Fibroblast of lung (primary cell): ENCODE measurements at regions not wholly inside any gene's neighbourhood (a gene's known extent, or its start where the extent isn't known, plus 50 kb on each side); places are given as distances from the start of the nearest gene placed in this dataset.
A peak's percentile ranks its signal among the peaks of the same experiment; 100 is the strongest.

Source experiments
- DNase-seq, 2 donors: peaks; one replicate each; pipeline versions ENCODE4 v3.0.0 to v3.0.0-alpha.2; 2010; ENCODE audit warnings: low read depth in 2 of 2
- H2AFZ ChIP-seq: 2 replicates; pipeline ENCODE4 v1.5.1; 2012; ENCODE audit warnings: low read length, control low read depth, inconsistent platforms
- H3K27ac ChIP-seq: 2 replicates; pipeline ENCODE4 v1.5.1; 2011; ENCODE audit warnings: low read length, control low read depth; ENCODE audit not compliant: insufficient read depth
- H3K27me3 ChIP-seq: 2 replicates; pipeline ENCODE4 v1.5.1; 2011; ENCODE audit warnings: mild to moderate bottlenecking, low read length; ENCODE audit not compliant: control insufficient read depth, insufficient read depth
- H3K36me3 ChIP-seq: 2 replicates; pipeline ENCODE4 v1.5.1; 2011; ENCODE audit warnings: low read length; ENCODE audit not compliant: control insufficient read depth, insufficient read depth
- H3K4me1 ChIP-seq: 2 replicates; pipeline ENCODE4 v1.5.1; 2011; ENCODE audit warnings: low read length; ENCODE audit not compliant: control insufficient read depth, insufficient read depth; ENCODE audit errors: extremely low read depth
- H3K4me2 ChIP-seq: 2 replicates; pipeline ENCODE4 v1.5.1; 2011; ENCODE audit warnings: low read length, control low read depth; ENCODE audit not compliant: insufficient read depth; ENCODE audit errors: extremely low read depth
- H3K4me3 ChIP-seq, 4 experiments: fragments of 200-600 bp in 1 of 4; sonication (generic) in 1 of 4; replicated peaks in 1 of 4; 2 replicates each; pipeline ENCODE4 v1.5.1; 2011 to 2016; ENCODE audit warnings: low read length in 4 of 4, low read depth in 3 of 4, mild to moderate bottlenecking in 3 of 4, control low read depth in 2 of 4, inconsistent platforms in 1 of 4, mixed read lengths in 1 of 4; ENCODE audit not compliant: insufficient read depth in 1 of 4; ENCODE audit errors: control extremely low read depth in 1 of 4
- H3K79me2 ChIP-seq: 2 replicates; pipeline ENCODE4 v1.5.1; 2012; ENCODE audit warnings: mild to moderate bottlenecking, low read length, inconsistent platforms; ENCODE audit not compliant: control insufficient read depth, insufficient read depth
- H3K9ac ChIP-seq: 2 replicates; pipeline ENCODE4 v1.5.1; 2011; ENCODE audit warnings: mild to moderate bottlenecking, low read length, control low read depth; ENCODE audit not compliant: insufficient read depth
- H3K9me3 ChIP-seq: 2 replicates; pipeline ENCODE4 v1.5.1; 2012; ENCODE audit warnings: low read depth, low read length; ENCODE audit not compliant: control insufficient read depth, insufficient read depth
- H4K20me1 ChIP-seq: 2 replicates; pipeline ENCODE4 v1.5.1; 2011; ENCODE audit warnings: low read length; ENCODE audit not compliant: control insufficient read depth, insufficient read depth; ENCODE audit errors: extremely low read depth
- CTCF ChIP-seq, 2 donors: IDR thresholded peaks in 1 of 2; conservative IDR thresholded peaks in 1 of 2; 1 replicate in 1 of 2; 2 replicates in 1 of 2; pipeline ENCODE4 v1.5.1; 2011 to 2012; ENCODE audit warnings: low read length in 2 of 2, control low read depth in 1 of 2, inconsistent platforms in 1 of 2, low read depth in 1 of 2, mild to moderate bottlenecking in 1 of 2
- EZH2 ChIP-seq: IDR thresholded peaks from 2 replicates; pipeline ENCODE4 v1.5.1; 2012; ENCODE audit warnings: low read length, control low read depth, mild to moderate bottlenecking; ENCODE audit errors: missing control alignments

- H3K4me3 ChIP-seq, result no peak overlapping the region
- no peaks in the 10 kb centered on the region for H3K79me2 ChIP-seq
- H3K9me3 ChIP-seq, result no peaks in the 10 kb centered on the region
- H3K4me1 ChIP-seq, result no peaks in the 10 kb centered on the region
- no peaks in the 10 kb centered on the region for H3K27me3 ChIP-seq
- H2AFZ ChIP-seq, result no peak overlapping the region
- no peak overlapping the region for H3K4me2 ChIP-seq
- DNase-seq, result no peak
- H3K9ac ChIP-seq, result no peak overlapping the region
- TF ChIP-seq EZH2, result no peak
- no peak for TF ChIP-seq CTCF (conservative IDR thresholded peaks at IDR 0.05 in 1 of 2, IDR thresholded peaks at IDR 0.05 in 1 of 2; ENCODE audit: low read depth in 1 of 2, low read length in 2 of 2)
- no peak overlapping the region for H3K27ac ChIP-seq
- H3K36me3 ChIP-seq, result no peaks in the 10 kb centered on the region
- no peaks in the 10 kb centered on the region for H4K20me1 ChIP-seq
Measured at GRCh38 chr6:9335431-9335830, 900.1 kb upstream of the SLC35B3 start.

GRCh38 chr6:9334979-9335378 lies 899.6 kb upstream of the SLC35B3 start:
- no peaks in the 10 kb centered on the region for H3K4me1 ChIP-seq
- no peak overlapping the region for H3K9ac ChIP-seq
- H3K9me3 ChIP-seq, result no peaks in the 10 kb centered on the region
- H3K27me3 ChIP-seq, result no peaks in the 10 kb centered on the region
- H2AFZ ChIP-seq, result no peak overlapping the region
- no peaks in the 10 kb centered on the region for H3K79me2 ChIP-seq
- no peaks in the 10 kb centered on the region for H4K20me1 ChIP-seq
- H3K4me2 ChIP-seq, result no peak overlapping the region
- no peak overlapping the region for H3K4me3 ChIP-seq
- TF ChIP-seq EZH2 (no peak), CTCF (conservative IDR thresholded peaks at IDR 0.05 in 1 of 2, IDR thresholded peaks at IDR 0.05 in 1 of 2; ENCODE audit: low read depth in 1 of 2, low read length in 2 of 2) (no peak)
- H3K36me3 ChIP-seq, result no peaks in the 10 kb centered on the region
- H3K27ac ChIP-seq, result no peak overlapping the region
- DNase-seq, result peak in 1 of 2 donors; percentile 4

- H4K20me1 ChIP-seq, result no peaks in the 10 kb centered on the region
- H3K79me2 ChIP-seq, result no peaks in the 10 kb centered on the region
- no peak overlapping the region for H3K27ac ChIP-seq
- no peak overlapping the region for H3K4me2 ChIP-seq
- H3K4me3 ChIP-seq, result no peak overlapping the region
- H2AFZ ChIP-seq, result no peak overlapping the region
- H3K27me3 ChIP-seq, result no peaks in the 10 kb centered on the region
- H3K36me3 ChIP-seq, result no peaks in the 10 kb centered on the region
- H3K9ac ChIP-seq, result no peak overlapping the region
- H3K9me3 ChIP-seq, result no peaks in the 10 kb centered on the region
- no peaks in the 10 kb centered on the region for H3K4me1 ChIP-seq
- TF ChIP-seq CTCF (conservative IDR thresholded peaks at IDR 0.05 in 1 of 2, IDR thresholded peaks at IDR 0.05 in 1 of 2; ENCODE audit: low read depth in 1 of 2, low read length in 2 of 2) (no peak), EZH2 (no peak)
- no peak for DNase-seq
Measured at GRCh38 chr6:9332241-9332780, 897.0 kb upstream of the SLC35B3 start.
